Loucy (cell line): ENCODE measurements at regions not wholly inside any gene's neighbourhood (a gene's known extent, or its start where the extent isn't known, plus 50 kb on each side); places are given as distances from the start of the nearest gene placed in this dataset.

ENCODE experiments used
- H2AFZ ChIP-seq: fragments of 200-600 bp; sonication (generic); 2 replicates; pipeline ENCODE4 v1.6.0; 2016; ENCODE audit warnings: antibody characterized with exemption, mild to moderate bottlenecking, low read length, moderate library complexity
- H3F3A ChIP-seq: fragments of 200-600 bp; 2 replicates; pipeline ENCODE4 v1.6.0; 2016; ENCODE audit warnings: antibody characterized with exemption, low read depth, mild to moderate bottlenecking
- H3K27me3 ChIP-seq: fragments of 200-600 bp; sonication (generic); 2 replicates; pipeline ENCODE4 v1.6.1; 2014; ENCODE audit warnings: low read length, mild to moderate bottlenecking; ENCODE audit not compliant: insufficient read depth, poor library complexity, severe bottlenecking
- H3K36me3 ChIP-seq: fragments of 200-600 bp; sonication (generic); 2 replicates; pipeline ENCODE4 v1.6.1; 2016; ENCODE audit warnings: low read length; ENCODE audit not compliant: insufficient read depth
- H3K4me1 ChIP-seq: fragments of 200-600 bp; sonication (generic); 2 replicates; pipeline ENCODE4 v1.5.1; 2014; ENCODE audit warnings: low read length, mild to moderate bottlenecking; ENCODE audit not compliant: insufficient read depth, poor library complexity, severe bottlenecking
- H3K4me2 ChIP-seq: fragments of 200-600 bp; sonication (generic); 2 replicates; pipeline ENCODE4 v1.6.0; 2014; ENCODE audit warnings: antibody characterized with exemption, low read length, low read depth, mild to moderate bottlenecking; ENCODE audit not compliant: poor library complexity, severe bottlenecking
- H3K4me3 ChIP-seq: fragments of 200-600 bp; sonication (generic); 2 replicates; pipeline ENCODE4 v1.5.1; 2014; ENCODE audit warnings: low read length, mild to moderate bottlenecking, mixed read lengths; ENCODE audit not compliant: poor library complexity, severe bottlenecking
- H3K79me2 ChIP-seq: fragments of 200-600 bp; sonication (generic); 2 replicates; pipeline ENCODE4 v1.6.1; 2014; ENCODE audit warnings: low read length; ENCODE audit not compliant: insufficient read depth
- H3K9ac ChIP-seq: fragments of 200-600 bp; sonication (generic); 2 replicates; pipeline ENCODE4 v1.6.0; 2014; ENCODE audit warnings: mild to moderate bottlenecking, low read depth, low read length, moderate library complexity; ENCODE audit not compliant: poor library complexity, severe bottlenecking
- H3K9me2 ChIP-seq: fragments of 200-600 bp; sonication (generic); replicated peaks from 2 replicates; pipeline ENCODE4 v1.6.1; 2016; ENCODE audit warnings: low read depth, low read length, mixed read lengths
- H3K9me3 ChIP-seq: fragments of 200-600 bp; sonication (generic); 2 replicates; pipeline ENCODE4 v1.6.1; 2014; ENCODE audit warnings: mild to moderate bottlenecking, antibody characterized with exemption, low read length, low read depth; ENCODE audit not compliant: insufficient read depth
- H4K20me1 ChIP-seq: fragments of 200-600 bp; sonication (generic); 2 replicates; pipeline ENCODE4 v1.6.0; 2014; ENCODE audit warnings: antibody characterized with exemption, low read length, mild to moderate bottlenecking; ENCODE audit not compliant: insufficient read depth, poor library complexity, severe bottlenecking
- EZH2phosphoT487 ChIP-seq: fragments of 200-600 bp; IDR thresholded peaks from 2 replicates; pipeline ENCODE4 v1.6.1; 2018; ENCODE audit warnings: antibody characterized with exemption, mild to moderate bottlenecking, moderate library complexity, borderline replicate concordance
- TF ChIP-seq, protein P1 (sequence below): fragments of 200-600 bp; sonication (generic); conservative IDR thresholded peaks from 2 replicates; pipeline ENCODE4 v1.5.1; 2014; ENCODE audit warnings: mild to moderate bottlenecking, antibody characterized with exemption, low read length

DNA sequence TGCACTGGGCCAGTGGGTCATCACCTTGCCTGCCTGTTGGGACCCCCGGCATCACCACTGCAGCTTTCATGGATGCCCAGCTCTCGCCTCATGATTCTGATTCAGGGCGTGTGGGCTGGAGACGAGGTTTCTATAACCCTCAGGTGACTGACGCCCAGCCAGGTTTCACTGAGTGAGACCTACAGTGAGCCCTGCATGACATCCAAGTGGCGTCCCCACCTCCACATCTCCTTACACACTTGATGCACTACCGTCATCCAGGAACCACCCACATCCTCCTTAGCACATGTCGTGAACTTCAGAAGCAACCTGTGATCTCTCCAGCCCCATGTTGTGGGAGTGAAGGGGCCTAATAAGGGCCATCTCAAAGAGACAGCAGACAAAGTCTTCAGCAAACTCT, 257.5 kb downstream of the CTTN start:
- Histone ChIP-seq H3K9ac (no peak overlapping the region), H3F3A (no peaks in the 10 kb centered on the region), H3K27me3 (no peaks in the 10 kb centered on the region), H4K20me1 (no peaks in the 10 kb centered on the region), H2AFZ (no peak overlapping the region), H3K4me2 (no peak overlapping the region), H3K79me2 (no peaks in the 10 kb centered on the region), H3K9me3 (peaks cover 8% of the 10 kb centered on the region; the same call in 1 of the 2 replicates), H3K36me3 (no peaks in the 10 kb centered on the region), H3K4me3 (no peak overlapping the region), H3K9me2 (no peaks in the 10 kb centered on the region), H3K4me1 (no peaks in the 10 kb centered on the region)
- TF ChIP-seq, protein P1, sequence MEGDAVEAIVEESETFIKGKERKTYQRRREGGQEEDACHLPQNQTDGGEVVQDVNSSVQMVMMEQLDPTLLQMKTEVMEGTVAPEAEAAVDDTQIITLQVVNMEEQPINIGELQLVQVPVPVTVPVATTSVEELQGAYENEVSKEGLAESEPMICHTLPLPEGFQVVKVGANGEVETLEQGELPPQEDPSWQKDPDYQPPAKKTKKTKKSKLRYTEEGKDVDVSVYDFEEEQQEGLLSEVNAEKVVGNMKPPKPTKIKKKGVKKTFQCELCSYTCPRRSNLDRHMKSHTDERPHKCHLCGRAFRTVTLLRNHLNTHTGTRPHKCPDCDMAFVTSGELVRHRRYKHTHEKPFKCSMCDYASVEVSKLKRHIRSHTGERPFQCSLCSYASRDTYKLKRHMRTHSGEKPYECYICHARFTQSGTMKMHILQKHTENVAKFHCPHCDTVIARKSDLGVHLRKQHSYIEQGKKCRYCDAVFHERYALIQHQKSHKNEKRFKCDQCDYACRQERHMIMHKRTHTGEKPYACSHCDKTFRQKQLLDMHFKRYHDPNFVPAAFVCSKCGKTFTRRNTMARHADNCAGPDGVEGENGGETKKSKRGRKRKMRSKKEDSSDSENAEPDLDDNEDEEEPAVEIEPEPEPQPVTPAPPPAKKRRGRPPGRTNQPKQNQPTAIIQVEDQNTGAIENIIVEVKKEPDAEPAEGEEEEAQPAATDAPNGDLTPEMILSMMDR = no peak
- TF ChIP-seq EZH2phosphoT487 = no peak

DNA sequence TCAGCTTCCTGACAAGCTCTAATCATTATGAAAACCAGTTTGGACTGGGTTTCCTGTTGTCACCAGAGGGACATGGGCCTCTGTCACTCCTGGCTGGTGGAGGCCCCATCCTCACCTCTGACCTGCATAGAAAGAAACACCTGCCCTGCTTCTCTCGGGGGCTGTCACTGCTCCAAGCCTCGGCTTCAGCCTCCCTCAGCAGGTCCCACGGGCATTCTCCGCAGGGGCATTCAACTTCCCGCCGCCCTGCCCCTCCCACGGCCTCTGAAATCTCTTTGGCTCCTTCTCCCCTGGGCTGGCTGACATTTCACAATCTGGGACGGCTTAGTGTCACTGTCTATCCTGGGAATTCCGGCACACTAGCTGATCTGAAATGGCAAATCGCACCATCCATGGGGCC, 257.9 kb downstream of the CTTN start:
- no peak for TF ChIP-seq EZH2phosphoT487
- TF ChIP-seq, protein P1 = no peak
- Histone ChIP-seq H3K36me3 (no peaks in the 10 kb centered on the region), H3K27me3 (no peaks in the 10 kb centered on the region), H4K20me1 (no peaks in the 10 kb centered on the region), H3F3A (no peaks in the 10 kb centered on the region), H3K4me1 (no peaks in the 10 kb centered on the region), H3K4me3 (no peak overlapping the region), H3K9me2 (no peaks in the 10 kb centered on the region), H2AFZ (no peak overlapping the region), H3K9ac (no peak overlapping the region), H3K4me2 (no peak overlapping the region), H3K9me3 (peaks cover 8% of the 10 kb centered on the region; the same call in 1 of the 2 replicates), H3K79me2 (no peaks in the 10 kb centered on the region)

GRCh38 chr11:70660059-70660888, 261.9 kb downstream of the CTTN start:
- Histone ChIP-seq H3K4me3 (no peak overlapping the region), H3K9ac (no peak overlapping the region), H3K4me1 (no peaks in the 10 kb centered on the region), H3K4me2 (no peak overlapping the region), H4K20me1 (no peaks in the 10 kb centered on the region), H3K79me2 (no peaks in the 10 kb centered on the region), H3F3A (no peaks in the 10 kb centered on the region), H3K9me2 (no peaks in the 10 kb centered on the region), H3K36me3 (no peaks in the 10 kb centered on the region), H3K27me3 (no peaks in the 10 kb centered on the region), H2AFZ (no peak overlapping the region), H3K9me3 (peaks cover 7% of the 10 kb centered on the region; the same call in 1 of the 2 replicates)
- no peak for TF ChIP-seq EZH2phosphoT487
- TF ChIP-seq, protein P1 = no peak
